Neural cell (in vitro differentiated cells): ENCODE measurements at regions not wholly inside any gene's neighbourhood (a gene's known extent, or its start where the extent isn't known, plus 50 kb on each side); places are given as distances from the start of the nearest gene placed in this dataset.

Experiments used
- EP300 ChIP-seq: fragments of 450-650 bp; conservative IDR thresholded peaks from 2 replicates; pipeline ENCODE4 v1.6.1; 2014; ENCODE audit warnings: antibody characterized with exemption, mild to moderate bottlenecking, moderate library complexity; ENCODE audit not compliant: poor library complexity, severe bottlenecking
- POLR2AphosphoS5 ChIP-seq: IDR thresholded peaks from 2 replicates; pipeline ENCODE4 v1.6.1; 2012
- TF ChIP-seq, protein P1 (sequence below): fragments of 450-650 bp; IDR thresholded peaks from 2 replicates; pipeline ENCODE4 v1.5.1; 2014; ENCODE audit warnings: antibody characterized with exemption, mild to moderate bottlenecking, moderate library complexity; ENCODE audit not compliant: poor library complexity, severe bottlenecking

DNA sequence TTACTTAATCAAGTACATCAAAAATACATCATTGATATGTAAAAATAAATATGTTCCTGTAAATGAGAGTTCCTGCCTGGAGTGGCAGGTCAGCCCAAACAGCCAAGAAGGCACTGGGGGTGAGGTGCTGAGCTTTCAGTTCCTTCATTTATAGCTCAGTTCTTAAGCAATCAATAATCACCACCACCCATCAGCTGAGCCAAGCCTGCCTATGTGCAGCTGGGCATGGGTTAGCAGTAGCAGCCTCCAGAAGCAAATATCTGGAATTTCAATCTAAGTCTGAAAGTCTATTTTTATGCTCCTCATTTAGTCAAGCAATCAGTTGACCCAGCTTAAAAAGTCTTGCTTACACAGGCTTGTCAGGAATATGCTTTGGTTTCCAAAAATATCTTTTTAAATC is 811.0 kb upstream of the AMELY start:
- TF ChIP-seq POLR2AphosphoS5 (no peak), EP300 (no peak)
- TF ChIP-seq, protein P1, sequence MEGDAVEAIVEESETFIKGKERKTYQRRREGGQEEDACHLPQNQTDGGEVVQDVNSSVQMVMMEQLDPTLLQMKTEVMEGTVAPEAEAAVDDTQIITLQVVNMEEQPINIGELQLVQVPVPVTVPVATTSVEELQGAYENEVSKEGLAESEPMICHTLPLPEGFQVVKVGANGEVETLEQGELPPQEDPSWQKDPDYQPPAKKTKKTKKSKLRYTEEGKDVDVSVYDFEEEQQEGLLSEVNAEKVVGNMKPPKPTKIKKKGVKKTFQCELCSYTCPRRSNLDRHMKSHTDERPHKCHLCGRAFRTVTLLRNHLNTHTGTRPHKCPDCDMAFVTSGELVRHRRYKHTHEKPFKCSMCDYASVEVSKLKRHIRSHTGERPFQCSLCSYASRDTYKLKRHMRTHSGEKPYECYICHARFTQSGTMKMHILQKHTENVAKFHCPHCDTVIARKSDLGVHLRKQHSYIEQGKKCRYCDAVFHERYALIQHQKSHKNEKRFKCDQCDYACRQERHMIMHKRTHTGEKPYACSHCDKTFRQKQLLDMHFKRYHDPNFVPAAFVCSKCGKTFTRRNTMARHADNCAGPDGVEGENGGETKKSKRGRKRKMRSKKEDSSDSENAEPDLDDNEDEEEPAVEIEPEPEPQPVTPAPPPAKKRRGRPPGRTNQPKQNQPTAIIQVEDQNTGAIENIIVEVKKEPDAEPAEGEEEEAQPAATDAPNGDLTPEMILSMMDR = no peak
